HL-60 (cell line): ENCODE measurements at regions not wholly inside any gene's neighbourhood (a gene's known extent, or its start where the extent isn't known, plus 50 kb on each side); places are given as distances from the start of the nearest gene placed in this dataset.

Experiments used
- DNase-seq, 2 experiments: peaks; one replicate each; pipeline ENCODE4 v3.0.0-alpha.2; 2010 to 2020; ENCODE audit warnings: low read depth in 1 of 2, low spot score in 1 of 2
- H3K27ac ChIP-seq: fragments of 250-450 bp; sonication (Bioruptor Pico); replicated peaks from 2 replicates; pipeline ENCODE4 v1.5.1; 2020; ENCODE audit warnings: mild to moderate bottlenecking, moderate library complexity
- H3K27me3 ChIP-seq: fragments of 250-450 bp; sonication (Bioruptor Pico); 2 replicates; pipeline ENCODE4 v1.5.1; 2021; ENCODE audit warnings: mild to moderate bottlenecking, moderate library complexity; ENCODE audit not compliant: insufficient read depth, poor library complexity, severe bottlenecking
- H3K4me3 ChIP-seq: replicated peaks from 2 replicates; pipeline ENCODE4 v1.5.1; 2011; ENCODE audit warnings: mild to moderate bottlenecking, control low read depth, low read length; ENCODE audit not compliant: insufficient read depth
- GABPA ChIP-seq: IDR thresholded peaks from 2 replicates; pipeline ENCODE4 v1.6.1; 2012; ENCODE audit warnings: low read depth
- POLR2AphosphoS5 ChIP-seq: IDR thresholded peaks from 2 replicates; pipeline ENCODE4 v1.6.1; 2012; ENCODE audit warnings: low read depth
- SPI1 ChIP-seq: IDR thresholded peaks from 2 replicates; pipeline ENCODE4 v1.6.1; 2012; ENCODE audit warnings: low read depth, mild to moderate bottlenecking, borderline replicate concordance
- TF ChIP-seq, protein P1 (sequence below): IDR thresholded peaks from one replicate; pipeline ENCODE4 v1.5.1; 2011; ENCODE audit warnings: low read length, control low read depth, inconsistent platforms; ENCODE audit not compliant: insufficient read depth
- TF ChIP-seq, protein P2 (sequence below): IDR thresholded peaks from 2 replicates; pipeline ENCODE4 v1.6.1; 2012; ENCODE audit warnings: low read depth; ENCODE audit not compliant: insufficient replicate concordance

DNA sequence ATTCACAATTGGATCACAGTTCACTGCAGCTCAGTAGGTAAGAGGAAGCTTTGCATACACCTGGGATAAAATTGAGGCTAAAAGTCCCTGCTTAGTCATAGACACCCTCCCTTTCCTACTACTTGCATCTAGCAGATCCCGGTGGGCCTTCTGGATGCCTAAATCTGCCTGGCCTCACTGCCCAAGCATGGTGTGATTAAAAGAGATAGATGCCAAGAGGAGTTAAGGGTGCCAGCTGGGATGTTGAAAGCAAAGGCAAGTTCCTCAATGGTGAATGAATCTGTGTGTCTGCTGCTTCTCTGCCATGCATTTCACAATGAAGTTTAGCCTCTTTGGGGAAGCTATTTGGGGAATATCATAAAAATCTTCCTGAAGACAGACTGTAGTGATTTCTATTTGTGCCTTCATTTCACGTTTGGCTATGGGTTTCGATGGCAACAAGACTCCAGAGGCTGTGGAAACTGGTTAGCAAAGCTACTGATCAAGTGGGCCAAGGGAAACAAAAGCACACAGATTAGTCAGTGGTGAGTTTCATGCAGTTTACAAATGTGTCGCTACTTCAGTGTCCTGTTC is 534.0 kb downstream of the ANKRD50 start:
- DNase-seq: no peak
- H3K27ac ChIP-seq: no peak overlapping the region
- no peak for TF ChIP-seq SPI1
- TF ChIP-seq GABPA: no peak
- no peak for TF ChIP-seq POLR2AphosphoS5
- TF ChIP-seq, protein P1, sequence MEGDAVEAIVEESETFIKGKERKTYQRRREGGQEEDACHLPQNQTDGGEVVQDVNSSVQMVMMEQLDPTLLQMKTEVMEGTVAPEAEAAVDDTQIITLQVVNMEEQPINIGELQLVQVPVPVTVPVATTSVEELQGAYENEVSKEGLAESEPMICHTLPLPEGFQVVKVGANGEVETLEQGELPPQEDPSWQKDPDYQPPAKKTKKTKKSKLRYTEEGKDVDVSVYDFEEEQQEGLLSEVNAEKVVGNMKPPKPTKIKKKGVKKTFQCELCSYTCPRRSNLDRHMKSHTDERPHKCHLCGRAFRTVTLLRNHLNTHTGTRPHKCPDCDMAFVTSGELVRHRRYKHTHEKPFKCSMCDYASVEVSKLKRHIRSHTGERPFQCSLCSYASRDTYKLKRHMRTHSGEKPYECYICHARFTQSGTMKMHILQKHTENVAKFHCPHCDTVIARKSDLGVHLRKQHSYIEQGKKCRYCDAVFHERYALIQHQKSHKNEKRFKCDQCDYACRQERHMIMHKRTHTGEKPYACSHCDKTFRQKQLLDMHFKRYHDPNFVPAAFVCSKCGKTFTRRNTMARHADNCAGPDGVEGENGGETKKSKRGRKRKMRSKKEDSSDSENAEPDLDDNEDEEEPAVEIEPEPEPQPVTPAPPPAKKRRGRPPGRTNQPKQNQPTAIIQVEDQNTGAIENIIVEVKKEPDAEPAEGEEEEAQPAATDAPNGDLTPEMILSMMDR: no peak
- TF ChIP-seq, protein P2, sequence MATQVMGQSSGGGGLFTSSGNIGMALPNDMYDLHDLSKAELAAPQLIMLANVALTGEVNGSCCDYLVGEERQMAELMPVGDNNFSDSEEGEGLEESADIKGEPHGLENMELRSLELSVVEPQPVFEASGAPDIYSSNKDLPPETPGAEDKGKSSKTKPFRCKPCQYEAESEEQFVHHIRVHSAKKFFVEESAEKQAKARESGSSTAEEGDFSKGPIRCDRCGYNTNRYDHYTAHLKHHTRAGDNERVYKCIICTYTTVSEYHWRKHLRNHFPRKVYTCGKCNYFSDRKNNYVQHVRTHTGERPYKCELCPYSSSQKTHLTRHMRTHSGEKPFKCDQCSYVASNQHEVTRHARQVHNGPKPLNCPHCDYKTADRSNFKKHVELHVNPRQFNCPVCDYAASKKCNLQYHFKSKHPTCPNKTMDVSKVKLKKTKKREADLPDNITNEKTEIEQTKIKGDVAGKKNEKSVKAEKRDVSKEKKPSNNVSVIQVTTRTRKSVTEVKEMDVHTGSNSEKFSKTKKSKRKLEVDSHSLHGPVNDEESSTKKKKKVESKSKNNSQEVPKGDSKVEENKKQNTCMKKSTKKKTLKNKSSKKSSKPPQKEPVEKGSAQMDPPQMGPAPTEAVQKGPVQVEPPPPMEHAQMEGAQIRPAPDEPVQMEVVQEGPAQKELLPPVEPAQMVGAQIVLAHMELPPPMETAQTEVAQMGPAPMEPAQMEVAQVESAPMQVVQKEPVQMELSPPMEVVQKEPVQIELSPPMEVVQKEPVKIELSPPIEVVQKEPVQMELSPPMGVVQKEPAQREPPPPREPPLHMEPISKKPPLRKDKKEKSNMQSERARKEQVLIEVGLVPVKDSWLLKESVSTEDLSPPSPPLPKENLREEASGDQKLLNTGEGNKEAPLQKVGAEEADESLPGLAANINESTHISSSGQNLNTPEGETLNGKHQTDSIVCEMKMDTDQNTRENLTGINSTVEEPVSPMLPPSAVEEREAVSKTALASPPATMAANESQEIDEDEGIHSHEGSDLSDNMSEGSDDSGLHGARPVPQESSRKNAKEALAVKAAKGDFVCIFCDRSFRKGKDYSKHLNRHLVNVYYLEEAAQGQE: no peak
- no peaks in the 10 kb centered on the region for H3K27me3 ChIP-seq
- no peak overlapping the region for H3K4me3 ChIP-seq

DNA sequence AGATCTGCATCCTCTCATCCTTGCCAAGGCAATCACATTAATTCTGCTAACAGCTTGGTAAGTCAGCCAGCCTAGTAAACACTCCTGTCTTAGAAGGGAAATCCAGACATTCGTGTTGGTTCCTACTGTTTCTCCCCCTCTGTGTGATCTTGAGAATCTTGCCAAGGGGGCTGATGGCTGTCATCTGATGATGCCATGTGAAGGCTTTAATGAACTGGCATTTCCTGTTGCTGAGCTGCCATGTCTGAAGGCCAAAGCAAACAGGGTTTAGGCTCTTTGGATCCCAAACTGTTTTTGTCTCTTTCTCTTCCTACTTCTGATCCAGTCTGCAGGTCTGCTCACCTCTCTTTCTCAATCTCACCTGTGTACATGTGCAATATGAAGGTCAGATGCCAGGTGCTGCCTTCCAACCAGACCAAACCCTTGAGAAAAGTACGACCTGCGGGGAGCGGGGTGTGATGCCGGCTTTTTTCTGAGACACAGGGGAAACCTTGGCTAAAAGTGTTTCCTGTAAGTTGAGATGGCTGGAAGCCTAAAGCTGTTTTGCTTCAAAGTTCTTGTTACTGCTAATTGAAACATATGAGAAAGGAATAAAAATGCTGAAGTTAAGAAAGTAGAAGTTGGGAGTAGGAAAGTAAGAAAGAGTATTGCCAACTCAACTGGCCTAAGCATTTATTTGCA is 532.9 kb downstream of the ANKRD50 start:
- no peak for TF ChIP-seq SPI1
- no peak for TF ChIP-seq GABPA
- TF ChIP-seq, protein P1: no peak
- TF ChIP-seq POLR2AphosphoS5: no peak
- Histone ChIP-seq H3K27ac (no peak overlapping the region), H3K27me3 (no peaks in the 10 kb centered on the region), H3K4me3 (no peak overlapping the region)
- no peak for DNase-seq

DNA sequence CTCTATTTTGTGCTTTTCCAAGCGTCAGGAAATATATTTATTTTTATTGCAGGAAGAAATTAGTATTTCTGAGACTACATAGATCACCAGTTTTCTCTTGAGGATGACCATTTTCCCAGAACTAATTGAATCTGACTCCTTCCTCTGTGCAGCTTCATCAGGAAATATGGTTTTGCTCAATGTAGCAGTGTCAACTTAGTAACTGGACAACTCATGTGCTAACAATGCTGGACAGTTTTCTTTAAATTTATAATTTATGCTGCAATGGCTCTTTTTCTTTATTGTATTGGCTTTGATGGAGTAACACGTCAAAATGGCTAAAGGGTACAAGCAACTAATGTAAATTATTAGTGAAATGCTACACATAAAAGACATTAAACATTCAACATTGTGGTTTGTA is 531.5 kb downstream of the ANKRD50 start:
- no peak for TF ChIP-seq POLR2AphosphoS5
- TF ChIP-seq, protein P1: no peak
- no peak for TF ChIP-seq SPI1
- no peak for TF ChIP-seq GABPA
- TF ChIP-seq, protein P2: no peak
- no peak for DNase-seq
- H3K27ac ChIP-seq: no peak overlapping the region
- no peaks in the 10 kb centered on the region for H3K27me3 ChIP-seq
- no peak overlapping the region for H3K4me3 ChIP-seq

DNA sequence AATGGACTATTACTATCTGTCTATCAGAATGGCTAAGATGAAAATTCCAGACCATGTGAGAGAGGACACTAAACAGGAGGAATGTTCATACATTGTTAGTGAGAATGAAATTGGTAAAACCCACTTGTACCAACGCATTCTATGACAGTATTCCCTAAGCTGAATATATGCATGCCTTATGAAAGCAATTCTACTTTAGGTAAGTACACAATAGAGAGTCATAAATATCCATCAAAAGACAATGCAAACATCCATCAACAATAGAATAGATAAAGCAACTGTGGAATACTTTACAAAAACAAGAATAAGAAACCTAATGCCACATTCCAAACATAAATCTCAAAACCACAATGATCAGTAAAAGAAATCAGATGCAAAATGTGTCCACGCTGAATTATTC is 529.3 kb downstream of the ANKRD50 start:
- Histone ChIP-seq H3K27ac (no peak overlapping the region), H3K4me3 (no peak overlapping the region), H3K27me3 (no peaks in the 10 kb centered on the region)
- TF ChIP-seq POLR2AphosphoS5 (no peak), SPI1 (no peak), GABPA (no peak)
- TF ChIP-seq, protein P2: no peak
- TF ChIP-seq, protein P1: no peak
- DNase-seq: no peak
